ENCODE measurements at regions not wholly inside any gene's neighbourhood (a gene's known extent, or its start where the extent isn't known, plus 50 kb on each side); places are given as distances from the start of the nearest gene placed in this dataset.
"Not testable (repeated sequence)": the region's sequence is repeated elsewhere in the genome, so short reads cannot be mapped to it uniquely, and the experiment has no call there.

GRCh38 chr2:113571482-113572068 lies 55.5 kb upstream of the RABL2A start:
- TF ChIP-seq POLR2A, CTCF (IDR thresholded peaks at IDR 0.05): not testable (repeated sequence)
